NCI-H1048 (cell line): ENCODE measurements at regions not wholly inside any gene's neighbourhood (a gene's known extent, or its start where the extent isn't known, plus 50 kb on each side); places are given as distances from the start of the nearest gene placed in this dataset.
"Not testable (repeated sequence)": the region's sequence is repeated elsewhere in the genome, so short reads cannot be mapped to it uniquely, and the experiment has no call there.

Source experiments
- DNase-seq: peaks from one replicate; lab custom pipeline; 2025; lab: John Stamatoyannopoulos, UW

DNA sequence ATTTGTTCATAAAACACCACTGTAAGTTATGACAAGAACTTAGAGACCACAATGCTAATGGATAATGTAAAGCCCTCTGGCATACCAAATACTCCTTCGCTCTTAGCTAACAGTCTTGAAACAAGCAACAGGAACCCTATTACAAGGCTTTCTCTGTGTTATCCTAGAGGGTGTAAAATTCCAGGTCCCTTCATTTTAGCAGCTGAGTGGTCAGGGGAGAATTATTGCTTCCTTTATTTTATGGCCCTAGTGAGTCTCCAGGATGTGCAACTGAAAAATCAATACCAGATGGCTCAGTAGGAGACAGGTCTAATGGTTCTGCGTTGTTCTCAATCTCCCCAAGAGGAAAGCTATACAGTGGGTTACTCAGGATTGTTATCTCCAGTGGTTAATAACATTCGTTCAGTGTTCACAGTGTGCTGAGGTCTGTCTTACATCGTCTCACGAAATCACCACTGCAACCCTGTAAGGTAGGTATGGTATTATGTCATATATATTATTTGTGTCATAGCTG, 172.7 kb upstream of the CNOT2 start:
- DNase-seq: no peak

DNA sequence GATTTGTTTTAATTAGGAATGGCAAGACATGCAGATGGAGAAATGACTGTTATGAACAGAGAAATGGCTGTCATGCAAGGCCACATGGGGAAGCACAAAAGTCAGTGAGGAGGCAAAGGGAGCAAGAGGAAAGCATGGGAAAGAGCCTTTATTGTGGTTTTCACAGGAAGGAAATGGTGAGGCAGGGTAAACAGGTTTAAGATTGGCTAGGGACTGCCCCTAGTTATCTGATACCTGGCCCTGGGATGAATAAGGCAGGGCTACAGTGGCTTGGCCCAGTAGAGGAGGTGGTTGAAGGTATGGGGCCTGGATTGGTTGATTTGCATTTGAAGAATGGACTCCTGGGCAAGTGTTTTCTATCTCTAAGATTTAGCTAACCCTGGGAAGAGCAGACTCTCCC, 168.7 kb upstream of the CNOT2 start:
- no peak for DNase-seq

DNA sequence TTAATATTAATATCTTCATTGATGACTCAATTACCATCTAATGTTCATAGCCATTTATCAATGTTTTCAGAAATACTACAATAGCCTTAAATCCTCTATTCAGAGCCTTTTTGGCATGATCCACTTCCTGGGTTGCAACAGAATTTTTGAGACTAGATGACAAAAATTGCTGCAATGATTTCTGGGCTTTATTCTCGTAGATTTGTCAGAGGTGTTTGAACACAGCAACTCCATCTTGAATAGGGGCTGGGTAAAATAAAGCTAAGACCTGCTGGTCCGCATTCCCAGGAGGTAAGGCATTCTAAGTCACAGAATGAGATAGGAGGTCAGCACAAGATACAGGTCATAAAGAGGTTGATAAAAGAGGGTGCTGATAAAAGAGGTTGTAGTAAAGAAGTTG, 165.8 kb upstream of the CNOT2 start:
- no peak for DNase-seq

DNA sequence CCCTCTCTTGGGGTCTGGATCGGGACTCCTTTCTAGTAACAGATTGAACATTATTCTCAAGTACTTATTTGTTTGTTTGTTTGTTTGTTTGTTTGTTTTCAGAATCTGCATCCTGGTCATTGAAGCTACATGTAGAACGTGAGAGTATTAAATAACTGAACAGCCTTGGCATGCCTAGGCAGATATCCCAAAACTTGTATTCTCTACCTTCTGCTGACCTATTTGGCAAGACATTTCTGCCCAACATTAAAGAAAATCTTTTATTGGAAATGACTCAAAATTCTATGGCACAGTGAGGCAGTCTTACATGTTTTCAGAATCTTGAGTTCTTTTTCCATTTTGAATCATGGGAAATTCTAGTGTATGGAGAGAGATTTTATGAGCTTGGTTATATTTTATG, 165.1 kb upstream of the CNOT2 start:
- no peak for DNase-seq

DNA sequence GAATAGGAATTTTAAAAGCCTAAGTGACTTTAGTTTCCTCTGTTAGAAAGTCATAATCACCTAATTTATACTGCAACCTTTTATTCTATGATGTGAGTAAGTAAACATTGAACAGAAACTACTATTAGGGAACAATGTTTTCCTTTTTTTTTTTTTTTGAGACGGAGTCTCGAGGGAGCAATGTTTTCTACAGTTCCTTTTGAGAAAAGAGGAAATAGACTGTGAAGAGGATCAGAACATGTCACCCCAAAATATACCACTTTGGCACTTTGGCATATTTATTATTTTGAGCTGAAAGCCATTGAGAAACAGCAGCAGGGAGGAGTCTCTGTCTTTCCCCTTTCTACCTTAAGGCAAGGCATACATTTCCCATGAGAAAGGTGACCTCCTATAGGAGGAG, 162.7 kb upstream of the CNOT2 start:
- no peak for DNase-seq

DNA sequence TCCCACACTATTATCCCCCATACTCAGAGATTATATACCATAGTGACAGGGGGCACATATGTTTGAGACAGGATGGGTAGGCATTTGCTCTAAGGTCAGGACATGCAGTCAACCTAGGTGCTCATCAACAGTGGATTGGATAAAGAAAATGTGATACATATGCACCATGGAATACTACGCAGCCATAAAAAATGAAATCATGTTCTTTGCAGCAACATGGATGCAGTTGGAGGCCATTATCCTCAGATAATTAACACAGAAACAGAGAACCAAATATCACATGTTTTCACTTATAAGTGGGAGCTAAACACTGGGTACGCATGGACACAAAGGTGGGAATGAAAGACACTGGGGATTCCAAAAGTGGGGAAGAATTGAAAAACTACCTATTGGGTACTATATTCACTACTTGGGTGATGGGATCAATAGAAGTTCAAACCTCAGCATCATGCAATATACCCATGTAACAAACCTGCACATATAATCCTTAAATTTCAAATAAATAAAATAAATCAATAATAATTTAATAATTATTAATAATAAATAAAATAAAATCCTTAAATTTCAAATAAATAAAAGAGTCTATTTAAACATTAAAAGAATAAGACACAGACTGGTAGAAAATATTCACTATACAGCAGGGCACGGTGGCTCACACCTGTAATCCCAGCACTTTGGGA, 160.1 kb upstream of the CNOT2 start:
- no peak for DNase-seq

DNA sequence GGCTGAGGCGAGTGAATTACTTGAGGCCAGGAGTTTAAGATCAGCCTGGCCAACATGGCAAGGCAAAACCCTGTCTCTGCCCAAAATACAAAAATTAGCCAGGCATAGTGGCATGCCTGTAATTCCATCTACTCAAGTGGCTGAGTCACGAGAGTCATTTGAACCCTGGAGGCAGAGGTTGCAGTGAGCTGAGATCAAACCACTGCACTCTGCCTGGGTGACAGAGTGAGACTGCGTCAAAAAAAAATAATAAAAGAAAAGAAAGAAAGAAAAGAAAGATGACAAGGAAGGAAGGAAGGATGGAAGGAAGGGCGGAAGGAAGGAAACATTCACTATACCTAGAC, 159.6 kb upstream of the CNOT2 start:
- DNase-seq: no peak

DNA sequence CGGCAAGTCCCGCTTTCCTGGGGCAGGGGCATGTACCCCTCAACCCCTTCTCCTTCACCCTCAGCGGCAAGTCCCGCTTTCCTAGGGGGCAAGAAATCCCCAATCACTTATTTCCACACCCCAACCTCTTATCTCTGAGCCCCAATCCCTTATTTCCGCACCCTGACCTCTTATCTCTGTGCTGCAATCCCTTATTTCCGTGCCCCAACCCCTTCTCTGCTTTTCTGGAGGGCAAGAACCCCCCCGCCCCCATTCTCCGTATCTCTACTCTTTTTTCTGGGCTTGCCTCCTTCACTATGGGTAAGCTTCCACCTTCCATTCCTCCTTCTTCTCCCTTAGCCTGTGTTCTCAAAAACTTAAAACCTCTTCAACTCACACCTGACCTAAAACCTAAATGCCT, 156.9 kb upstream of the CNOT2 start:
- DNase-seq: not testable (repeated sequence)

DNA sequence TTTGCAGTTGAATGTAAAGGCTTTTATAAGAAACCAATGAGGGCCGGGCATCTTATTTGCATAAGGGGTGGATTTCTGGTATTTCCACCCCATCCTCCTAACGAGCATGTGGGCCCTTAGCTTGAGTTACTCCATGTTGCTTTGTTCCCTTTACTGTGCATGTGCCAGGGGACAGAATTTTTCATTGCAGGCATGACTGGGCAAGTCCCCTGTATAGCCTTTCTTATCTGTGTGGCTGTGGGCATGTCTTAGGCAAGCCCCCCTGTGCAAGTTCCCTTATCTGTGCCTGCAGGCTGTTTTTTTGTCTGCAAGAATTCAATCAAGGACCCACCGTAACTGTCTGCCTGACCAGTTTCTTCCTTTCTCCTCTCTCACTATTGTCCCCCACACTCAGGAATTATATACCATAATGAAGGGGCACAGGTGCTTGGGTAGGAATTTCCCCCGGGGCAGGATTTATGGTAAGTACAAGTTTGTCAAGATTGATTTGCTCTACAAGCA, 152.2 kb upstream of the CNOT2 start:
- DNase-seq: peak; percentile 20

DNA sequence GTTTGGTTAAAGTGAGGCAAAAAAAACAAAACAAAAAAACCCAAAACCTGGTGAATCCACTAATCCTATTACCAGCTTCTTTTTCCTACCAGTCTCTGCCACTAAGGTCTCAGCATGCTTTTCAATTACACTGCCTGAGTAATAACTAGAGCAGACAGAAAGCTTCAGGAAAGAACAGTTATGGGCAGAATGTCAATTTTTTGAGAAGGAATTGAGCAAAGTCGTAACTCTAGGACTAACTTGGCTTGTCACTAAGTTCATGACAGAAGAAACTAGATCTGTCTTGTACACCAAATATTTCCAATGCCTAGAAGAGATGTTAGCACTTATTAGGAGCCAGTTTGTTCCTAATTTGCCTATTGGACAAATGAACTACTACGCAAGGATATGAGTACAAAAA, 148.8 kb upstream of the CNOT2 start:
- no peak for DNase-seq

DNA sequence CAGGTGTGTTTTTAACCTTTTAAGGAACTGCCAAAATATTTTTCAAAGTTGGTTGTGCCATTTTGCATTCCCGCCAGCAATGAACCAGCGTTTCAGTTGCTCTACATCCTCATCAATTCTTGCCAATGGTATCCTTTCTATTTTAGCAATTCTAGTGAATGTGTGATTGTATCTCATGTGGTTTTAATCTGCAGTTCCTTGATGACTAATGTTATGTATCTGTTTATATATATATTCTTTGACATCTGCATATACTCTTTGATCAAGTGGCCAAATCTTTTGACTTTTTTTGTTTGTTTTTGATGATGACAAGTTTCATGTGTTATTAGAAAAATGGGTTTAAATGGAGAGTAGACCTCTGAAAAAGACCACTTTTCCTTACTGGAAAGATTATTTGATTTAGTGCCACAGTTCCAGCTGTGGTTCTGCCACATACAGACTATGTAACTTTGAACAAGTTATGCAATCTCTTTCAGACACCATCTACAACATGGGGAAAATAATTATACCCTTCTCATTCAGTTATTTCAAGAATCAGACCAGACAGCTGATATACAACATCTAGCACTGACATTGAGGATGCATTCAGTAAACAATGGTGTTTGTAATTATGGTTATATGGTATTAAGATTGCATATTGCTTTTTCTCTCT, 146.3 kb upstream of the CNOT2 start:
- DNase-seq: no peak

DNA sequence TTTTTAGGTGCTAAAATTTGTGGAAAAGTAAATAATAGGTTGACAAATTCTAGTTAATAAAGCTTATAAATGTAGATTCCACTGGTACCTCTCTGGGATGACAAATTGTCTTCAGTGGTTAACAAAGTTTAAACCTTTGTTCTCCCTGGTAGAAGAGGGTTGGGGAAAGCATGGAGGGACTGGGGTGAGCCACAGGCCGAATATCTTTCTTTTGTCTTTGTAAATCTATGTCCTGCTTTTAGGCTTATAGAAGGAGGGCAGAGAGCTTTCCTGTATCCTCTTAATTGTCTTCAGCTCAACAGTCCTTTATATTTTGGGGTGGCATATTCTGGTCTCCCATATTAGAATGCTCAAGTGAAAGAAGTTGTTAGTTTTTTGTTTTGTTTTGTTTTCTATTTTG, 142.2 kb upstream of the CNOT2 start:
- no peak for DNase-seq

DNA sequence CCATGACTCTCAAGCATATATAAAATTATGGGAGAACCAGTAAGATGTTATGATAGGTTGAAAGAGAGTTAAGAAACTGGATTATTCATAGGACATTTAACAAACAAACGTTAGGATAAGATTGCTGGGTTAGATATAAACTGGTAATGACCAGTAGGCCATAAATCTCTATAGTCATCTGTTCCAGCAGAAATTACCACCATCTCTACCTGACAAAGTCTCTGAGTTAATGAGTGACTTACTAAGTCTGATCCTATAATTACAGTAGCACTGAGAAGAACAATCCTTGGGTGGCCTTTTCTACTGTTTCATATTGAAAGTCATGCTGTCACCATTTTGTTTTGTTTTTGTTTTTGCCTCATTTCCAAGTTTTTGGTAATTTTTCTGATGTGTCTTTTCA, 136.9 kb upstream of the CNOT2 start:
- DNase-seq: no peak

DNA sequence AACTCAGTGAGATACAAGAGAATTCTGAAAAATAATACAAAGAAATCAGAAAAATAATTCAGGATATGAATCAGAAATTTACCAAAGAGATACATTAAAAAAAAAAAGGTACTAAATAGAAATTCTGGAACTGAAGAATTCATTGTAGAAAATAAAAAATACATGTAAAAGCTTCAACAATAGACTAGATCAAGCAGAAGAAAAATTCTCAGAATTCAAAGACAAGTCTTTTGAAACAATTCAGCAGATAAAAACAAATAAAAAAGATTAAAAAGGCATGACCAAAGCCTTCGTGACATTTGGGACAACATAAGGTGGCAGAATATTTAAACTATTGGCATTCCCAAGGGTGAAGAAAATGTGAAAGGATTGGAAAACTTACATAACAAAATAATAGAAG, 133.1 kb upstream of the CNOT2 start:
- no peak for DNase-seq

DNA sequence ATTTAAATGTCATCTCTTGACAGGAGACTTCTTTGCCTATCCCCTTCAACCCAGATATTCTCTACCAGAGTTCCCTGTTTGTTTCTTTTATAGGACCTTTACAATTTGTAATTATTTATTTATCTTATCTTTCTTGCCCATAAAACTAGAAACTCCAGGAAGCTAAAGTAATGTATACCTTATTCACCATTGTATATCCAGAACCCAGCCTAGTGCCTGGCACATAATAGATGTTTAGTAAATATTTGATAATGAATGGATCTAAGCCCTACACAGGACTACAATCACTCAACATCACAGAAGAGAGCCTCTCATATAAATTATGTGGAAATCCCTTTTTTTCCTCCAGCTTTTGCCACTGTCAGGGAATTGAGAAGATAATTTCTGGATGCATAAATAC, 125.6 kb upstream of the CNOT2 start:
- DNase-seq: no peak

DNA sequence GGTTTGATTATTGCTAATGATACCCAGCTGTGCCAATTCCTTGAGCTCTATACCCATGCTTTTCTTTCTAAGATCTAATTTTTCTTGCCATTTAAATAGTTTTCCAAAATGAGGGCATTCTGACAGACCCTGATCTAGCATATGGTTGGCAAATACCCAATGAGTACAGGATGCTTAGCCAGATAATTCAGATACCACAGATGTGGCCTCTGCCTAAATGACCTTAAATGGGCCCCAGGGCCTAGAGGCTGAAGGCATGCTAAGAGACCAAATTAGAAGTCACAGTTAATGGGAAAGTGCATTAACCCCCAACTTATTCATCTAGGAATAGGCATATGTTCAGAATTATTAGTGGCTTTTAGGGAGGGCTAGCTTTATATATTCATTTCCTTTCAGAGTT, 122.3 kb upstream of the CNOT2 start:
- DNase-seq: no peak

DNA sequence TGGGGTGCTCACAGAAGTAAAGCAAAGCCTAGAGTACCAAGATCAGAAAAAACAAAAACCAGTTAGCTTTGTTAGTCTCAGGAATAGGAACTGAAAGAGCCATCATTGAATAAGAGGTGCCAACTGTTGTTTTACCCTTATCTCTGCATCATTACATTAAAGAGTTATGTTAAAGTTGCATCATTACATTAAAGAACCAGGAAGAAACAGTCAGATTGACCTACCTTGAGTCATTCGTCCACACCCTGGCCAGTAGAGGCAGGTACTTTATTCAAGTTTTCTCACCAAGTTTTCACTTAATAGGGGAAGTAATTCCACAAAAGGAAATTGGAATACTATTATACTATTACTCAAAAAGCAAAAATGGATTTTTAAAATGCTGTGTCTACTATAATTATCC, 121.7 kb upstream of the CNOT2 start:
- no peak for DNase-seq

DNA sequence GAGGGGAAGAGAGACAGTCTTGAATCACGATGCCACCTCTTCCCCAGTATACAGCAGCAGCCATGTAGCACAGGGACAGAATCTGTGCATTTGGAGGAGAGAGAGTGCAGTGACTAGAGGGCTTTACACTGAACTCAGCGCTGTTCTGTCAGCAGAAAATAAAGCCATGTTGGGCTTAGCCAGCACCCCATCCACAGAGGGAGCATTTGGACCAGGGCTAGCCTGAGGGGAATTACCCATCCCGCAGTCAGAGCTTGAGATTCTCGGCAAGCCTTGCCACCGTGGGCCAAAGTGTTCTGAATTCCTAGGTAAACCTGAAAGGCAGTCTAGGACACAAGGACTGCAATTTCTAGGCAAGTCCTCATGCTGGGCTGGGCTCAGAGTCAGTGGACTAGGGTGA, 120.4 kb upstream of the CNOT2 start:
- DNase-seq: no peak

DNA sequence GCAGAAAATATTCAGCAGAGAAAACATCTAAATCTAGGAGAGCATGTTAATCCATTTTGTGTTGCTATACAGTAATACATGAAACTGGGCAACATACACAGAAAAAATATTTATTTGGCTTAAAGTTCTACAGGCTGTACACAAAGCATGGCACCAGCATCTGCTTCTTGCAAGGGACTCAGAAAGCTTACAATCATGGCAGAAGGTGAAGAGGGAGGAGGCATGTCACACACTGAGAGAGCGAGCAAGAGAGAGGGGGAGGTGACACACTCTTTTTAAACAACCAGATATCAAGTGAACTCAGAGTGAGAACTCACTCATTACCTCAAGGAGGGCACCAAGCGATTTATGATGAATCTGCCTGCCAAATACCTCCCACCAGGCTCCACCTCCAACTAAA, 94.2 kb upstream of the CNOT2 start:
- no peak for DNase-seq

DNA sequence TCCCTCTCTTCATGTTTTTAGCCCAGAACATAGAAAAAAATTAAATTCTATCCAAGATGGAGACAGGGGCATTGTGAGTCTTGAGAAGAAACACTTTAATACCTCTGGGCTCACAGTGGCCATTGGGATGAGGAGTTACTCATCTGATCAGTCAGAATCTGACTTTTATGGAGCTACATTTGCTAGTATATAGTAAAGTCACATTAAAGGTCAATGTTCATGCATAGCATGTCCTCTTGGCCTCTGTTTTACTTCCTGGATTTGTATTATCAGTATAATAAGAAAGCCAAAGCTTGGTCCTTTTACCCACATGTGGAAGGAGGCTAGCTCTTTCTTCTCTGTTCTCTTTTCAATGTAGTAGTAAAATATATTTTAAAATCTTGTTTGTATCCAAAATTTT, 93.6 kb upstream of the CNOT2 start:
- DNase-seq: no peak

DNA sequence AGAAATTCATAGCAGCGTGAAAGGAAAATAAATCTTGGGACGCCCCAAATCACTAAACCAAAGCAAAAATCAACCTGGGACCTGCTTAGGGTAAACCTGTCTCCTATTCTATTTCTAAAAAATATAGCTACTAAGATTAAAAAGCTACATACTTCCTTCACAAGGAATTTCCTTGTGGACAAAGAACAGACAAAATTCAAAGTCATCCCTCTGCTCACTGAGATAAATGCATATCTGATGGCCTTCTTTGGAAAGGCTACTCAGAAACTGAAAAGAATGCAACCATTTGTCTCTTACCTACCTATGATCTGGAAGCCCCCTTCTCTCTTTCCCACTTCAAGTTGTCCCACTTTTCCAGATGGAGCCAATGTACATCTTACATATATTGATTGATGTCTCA, 93.0 kb upstream of the CNOT2 start:
- DNase-seq: no peak

DNA sequence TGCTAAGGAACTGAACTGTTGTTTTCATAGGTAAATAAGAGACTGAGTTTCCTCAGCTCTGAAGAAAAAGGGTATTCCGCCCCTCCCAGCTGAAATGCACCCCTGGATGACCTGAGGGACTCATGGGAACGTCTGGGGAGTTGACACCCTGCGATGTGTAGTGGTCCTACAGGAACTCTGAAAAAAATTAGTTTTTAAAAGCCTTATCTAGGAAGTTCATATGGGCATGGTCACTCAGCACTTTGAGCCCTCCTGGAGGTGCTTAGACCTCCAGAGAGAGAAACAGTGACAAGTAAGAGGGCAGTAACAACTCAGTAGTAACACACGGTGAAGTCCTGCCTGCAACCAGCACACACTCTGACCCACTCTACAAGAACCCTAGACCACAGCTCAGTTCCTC, 91.2 kb upstream of the CNOT2 start:
- DNase-seq: no peak

DNA sequence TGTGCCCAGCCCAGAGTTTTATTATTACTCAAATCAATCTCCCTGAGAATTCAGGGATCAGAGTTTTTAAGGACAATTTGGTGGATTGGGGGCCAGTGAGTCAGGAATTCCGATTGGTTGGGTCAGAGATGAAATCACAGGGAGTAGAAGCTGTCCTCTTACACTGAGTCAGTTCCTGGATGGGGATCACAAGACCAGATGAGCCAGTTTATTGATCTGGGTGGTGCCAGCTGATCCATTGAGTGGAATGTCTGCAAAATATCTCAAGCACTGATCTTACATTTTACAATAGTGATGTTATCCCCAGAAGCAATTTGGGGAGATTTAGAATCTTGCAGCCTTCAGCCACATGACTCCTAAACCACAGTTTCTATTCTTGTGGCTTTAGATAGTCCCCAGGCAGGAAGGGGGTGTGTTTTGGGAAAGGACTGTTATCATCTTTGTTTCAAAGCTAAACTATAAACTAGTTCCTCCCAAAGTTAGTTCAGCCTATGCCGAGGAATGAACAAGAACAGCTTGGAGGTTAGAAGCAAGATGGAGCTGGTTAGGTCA, 89.1 kb upstream of the CNOT2 start:
- DNase-seq: no peak
